Hindlimb muscle (tissue), 1 donor: ENCODE measurements at regions not wholly inside any gene's neighbourhood (a gene's known extent, or its start where the extent isn't known, plus 50 kb on each side); places are given as distances from the start of the nearest gene placed in this dataset.

ENCODE experiments used
- DNase-seq: peaks from one replicate; pipeline ENCODE4 v3.0.0-alpha.2; 2013

- DNase-seq = no peak
Observed at GRCh38 chr2:15701991-15702390, 110.3 kb downstream of the DDX1 start.

GRCh38 chr2:15702452-15702851, 110.8 kb downstream of the DDX1 start:
- DNase-seq = no peak

- no peak for DNase-seq
Observed at GRCh38 chr2:15703365-15703869, 111.7 kb downstream of the DDX1 start.

GRCh38 chr2:15704086-15704787, 112.6 kb downstream of the DDX1 start:
- no peak for DNase-seq

GRCh38 chr2:15704788-15705115, 113.1 kb downstream of the DDX1 start:
- no peak for DNase-seq

- DNase-seq = no peak
Observed at GRCh38 chr2:15705310-15705709, 113.6 kb downstream of the DDX1 start.

GRCh38 chr2:15705839-15706386, 114.2 kb downstream of the DDX1 start:
- DNase-seq = no peak

GRCh38 chr2:15706424-15706823, 114.8 kb downstream of the DDX1 start:
- DNase-seq = no peak

GRCh38 chr2:15706986-15707632, 115.4 kb downstream of the DDX1 start:
- DNase-seq = no peak

GRCh38 chr2:15708161-15708560, 116.5 kb downstream of the DDX1 start:
- DNase-seq = no peak

GRCh38 chr2:15708865-15709820, 117.5 kb downstream of the DDX1 start:
- DNase-seq = no peak

GRCh38 chr2:15711126-15711860, 119.6 kb downstream of the DDX1 start:
- DNase-seq = no peak

- no peak for DNase-seq
Observed at GRCh38 chr2:15712551-15713342, 121.1 kb downstream of the DDX1 start.

GRCh38 chr2:15713475-15713874, 121.8 kb downstream of the DDX1 start:
- DNase-seq = no peak

GRCh38 chr2:15714002-15714401, 122.3 kb downstream of the DDX1 start:
- no peak for DNase-seq

GRCh38 chr2:15714609-15715008, 122.9 kb downstream of the DDX1 start:
- no peak for DNase-seq

GRCh38 chr2:15715596-15715995, 123.9 kb downstream of the DDX1 start:
- no peak for DNase-seq

GRCh38 chr2:15718103-15718943, 126.7 kb downstream of the DDX1 start:
- DNase-seq = no peak

GRCh38 chr2:15718944-15719323, 127.3 kb downstream of the DDX1 start:
- DNase-seq = no peak

- DNase-seq = no peak
Observed at GRCh38 chr2:15719566-15720313, 128.1 kb downstream of the DDX1 start.
